Lower leg skin (tissue), 4 donors: ENCODE measurements at regions not wholly inside any gene's neighbourhood (a gene's known extent, or its start where the extent isn't known, plus 50 kb on each side); places are given as distances from the start of the nearest gene placed in this dataset.
A peak's percentile ranks its signal among the peaks of the same experiment; 100 is the strongest.

Source experiments
- DNase-seq, 2 donors: peaks; one replicate each; pipeline ENCODE4 v3.0.0-alpha.2; 2019; ENCODE audit warnings: low spot score in 2 of 2
- H3K4me3 ChIP-seq: fragments of 200-600 bp; sonication (generic); 2 replicates; pipeline ENCODE4 v1.5.1; 2017; ENCODE audit warnings: mild to moderate bottlenecking, low read depth; ENCODE audit not compliant: poor library complexity, severe bottlenecking
- CTCF ChIP-seq, 3 donors: fragments of 450-650 bp; IDR thresholded peaks; one replicate each; pipeline ENCODE4 v1.5.1; 2016; ENCODE audit warnings: antibody characterized with exemption in 3 of 3, mild to moderate bottlenecking in 3 of 3, moderate library complexity in 2 of 3
- POLR2A ChIP-seq, 2 donors: fragments of 450-650 bp; IDR thresholded peaks; one replicate each; pipeline ENCODE4 v1.6.1; 2016 to 2017; ENCODE audit warnings: antibody characterized with exemption in 2 of 2, mild to moderate bottlenecking in 1 of 2, moderate library complexity in 1 of 2
- WGBS, 2 donors: methylation state at CpG; one replicate each; pipeline ENCODE4 v1.1.5; 2018; 5-methylcytosine and 5-hydroxymethylcytosine counted together
- intact Hi-C: fragments of 100-400 bp; cut with DNase I; formaldehyde crosslinking; loops from one replicate; pipeline ENCODE4 v1.15.0; 2023; ENCODE audit warnings: low total_unique reads

- 63 to 90% methylated on average over 5 of the region's 5 CpGs for WGBS, 2 donors
- no peak for DNase-seq
- TF ChIP-seq POLR2A (IDR thresholded peaks at IDR 0.05) = no peak
- TF ChIP-seq CTCF (IDR thresholded peaks at IDR 0.05) = no peak
- no peak overlapping the region for H3K4me3 ChIP-seq
- intact Hi-C loops = no loop called here
Measured at GRCh38 chr2:9144617-9145016, 62.0 kb upstream of the ASAP2 start.

GRCh38 chr2:9144046-9144445 lies 62.6 kb upstream of the ASAP2 start:
- intact Hi-C loops = no loop called here
- H3K4me3 ChIP-seq = no peak overlapping the region
- TF ChIP-seq POLR2A (IDR thresholded peaks at IDR 0.05) (no peak), CTCF (IDR thresholded peaks at IDR 0.05) (no peak)
- 74 to 89% methylated on average over 1 of the region's 1 CpG for WGBS, 2 donors
- no peak for DNase-seq

- TF ChIP-seq POLR2A (IDR thresholded peaks at IDR 0.05) = no peak
- TF ChIP-seq CTCF (IDR thresholded peaks at IDR 0.05) = no peak
- WGBS, 2 donors = 70 to 74% methylated on average over 11 of the region's 11 CpGs
- intact Hi-C loops = loop anchor here (2.0 kb wide), 1 partner anchor 191 kb away; no protein-coding TSS in a partner anchor
- no peak overlapping the region for H3K4me3 ChIP-seq
- no peak for DNase-seq
Measured at GRCh38 chr2:9143264-9143815, 63.3 kb upstream of the ASAP2 start.

GRCh38 chr2:9142551-9143263 lies 63.9 kb upstream of the ASAP2 start:
- TF ChIP-seq CTCF (IDR thresholded peaks at IDR 0.05) (peak in 2 of 3 donors; percentile 93 to 95), POLR2A (IDR thresholded peaks at IDR 0.05) (no peak)
- intact Hi-C loops = loop anchor here (2.0 kb wide), 1 partner anchor 192 kb away; no protein-coding TSS in a partner anchor
- no peak overlapping the region for H3K4me3 ChIP-seq
- peak; percentile 84 to 98 for DNase-seq
- WGBS, 2 donors = 6 to 9% methylated on average over 34 to 38 of the region's 40 CpGs

GRCh38 chr2:9141706-9142460 lies 64.7 kb upstream of the ASAP2 start:
- intact Hi-C loops = loop anchor here (2.0 kb wide), 1 partner anchor 193 kb away; no protein-coding TSS in a partner anchor
- no peak overlapping the region for H3K4me3 ChIP-seq
- 88 to 93% methylated on average over 13 to 15 of the region's 15 CpGs for WGBS, 2 donors
- no peak for TF ChIP-seq CTCF (IDR thresholded peaks at IDR 0.05)
- TF ChIP-seq POLR2A (IDR thresholded peaks at IDR 0.05) = no peak
- no peak for DNase-seq
